ENCODE measurements at regions not wholly inside any gene's neighbourhood (a gene's known extent, or its start where the extent isn't known, plus 50 kb on each side); places are given as distances from the start of the nearest gene placed in this dataset.

DNA sequence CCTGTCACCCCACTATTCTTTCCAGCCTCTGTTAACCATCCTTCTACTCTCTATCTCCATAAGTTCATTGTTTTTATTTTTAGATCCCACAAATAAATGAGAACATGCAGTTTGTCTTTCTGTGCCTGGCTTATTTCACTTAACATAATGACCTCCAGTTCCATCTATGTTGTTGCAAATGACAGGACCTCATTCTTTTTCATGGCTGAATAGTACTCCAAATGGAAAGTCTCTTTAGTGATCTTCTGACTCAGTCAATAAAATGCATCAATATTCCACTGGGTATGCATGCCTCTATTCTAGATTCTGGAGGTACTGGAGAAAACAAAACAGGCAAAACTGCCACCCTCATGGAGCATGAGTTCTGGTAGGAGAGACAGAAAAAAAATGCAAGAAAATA is 459.0 kb downstream of the XYLT1 start:
- no peaks in the 10 kb centered on the region; the same call in 1 of the 2 replicates for H3K27me3 Mint-ChIP-seq (ENCODE audit: low read depth)
- DNase-seq (ENCODE audit: low spot score) (no peak), ATAC-seq (no peak)
- ChIA-PET CTCF (no interaction called here), POLR2A (no interaction called here)
- TF ChIP-seq ZMAT4 (CRISPR knock-in tag; IDR thresholded peaks at IDR 0.05) (no peak), GABPB1 (CRISPR knock-in tag; IDR thresholded peaks at IDR 0.05) (no peak)
- H3K4me1 Mint-ChIP-seq, result no peaks in the 10 kb centered on the region
- H3K27ac Mint-ChIP-seq, result no peak overlapping the region
- peaks cover 19% of the 10 kb centered on the region for H3K9me3 Mint-ChIP-seq
- no peak overlapping the region for H3K4me3 Mint-ChIP-seq
- no peaks in the 10 kb centered on the region; the same call in 1 of the 2 replicates for H3K36me3 Mint-ChIP-seq

- no peaks in the 10 kb centered on the region; the same call in 1 of the 2 replicates for H3K27me3 Mint-ChIP-seq (ENCODE audit: low read depth)
- H3K4me1 Mint-ChIP-seq, result no peaks in the 10 kb centered on the region
- no peak for TF ChIP-seq GTF2I (CRISPR knock-in tag; conservative IDR thresholded peaks at IDR 0.05)
- TF ChIP-seq GABPB1 (CRISPR knock-in tag; IDR thresholded peaks at IDR 0.05), result no peak
- TF ChIP-seq USF2 (CRISPR knock-in tag; IDR thresholded peaks at IDR 0.05), result no peak
- TF ChIP-seq NR1H2 (CRISPR knock-in tag; IDR thresholded peaks at IDR 0.05), result no peak
- no peak for TF ChIP-seq TEAD1 (CRISPR knock-in tag; IDR thresholded peaks at IDR 0.05)
- TF ChIP-seq, protein P1, sequence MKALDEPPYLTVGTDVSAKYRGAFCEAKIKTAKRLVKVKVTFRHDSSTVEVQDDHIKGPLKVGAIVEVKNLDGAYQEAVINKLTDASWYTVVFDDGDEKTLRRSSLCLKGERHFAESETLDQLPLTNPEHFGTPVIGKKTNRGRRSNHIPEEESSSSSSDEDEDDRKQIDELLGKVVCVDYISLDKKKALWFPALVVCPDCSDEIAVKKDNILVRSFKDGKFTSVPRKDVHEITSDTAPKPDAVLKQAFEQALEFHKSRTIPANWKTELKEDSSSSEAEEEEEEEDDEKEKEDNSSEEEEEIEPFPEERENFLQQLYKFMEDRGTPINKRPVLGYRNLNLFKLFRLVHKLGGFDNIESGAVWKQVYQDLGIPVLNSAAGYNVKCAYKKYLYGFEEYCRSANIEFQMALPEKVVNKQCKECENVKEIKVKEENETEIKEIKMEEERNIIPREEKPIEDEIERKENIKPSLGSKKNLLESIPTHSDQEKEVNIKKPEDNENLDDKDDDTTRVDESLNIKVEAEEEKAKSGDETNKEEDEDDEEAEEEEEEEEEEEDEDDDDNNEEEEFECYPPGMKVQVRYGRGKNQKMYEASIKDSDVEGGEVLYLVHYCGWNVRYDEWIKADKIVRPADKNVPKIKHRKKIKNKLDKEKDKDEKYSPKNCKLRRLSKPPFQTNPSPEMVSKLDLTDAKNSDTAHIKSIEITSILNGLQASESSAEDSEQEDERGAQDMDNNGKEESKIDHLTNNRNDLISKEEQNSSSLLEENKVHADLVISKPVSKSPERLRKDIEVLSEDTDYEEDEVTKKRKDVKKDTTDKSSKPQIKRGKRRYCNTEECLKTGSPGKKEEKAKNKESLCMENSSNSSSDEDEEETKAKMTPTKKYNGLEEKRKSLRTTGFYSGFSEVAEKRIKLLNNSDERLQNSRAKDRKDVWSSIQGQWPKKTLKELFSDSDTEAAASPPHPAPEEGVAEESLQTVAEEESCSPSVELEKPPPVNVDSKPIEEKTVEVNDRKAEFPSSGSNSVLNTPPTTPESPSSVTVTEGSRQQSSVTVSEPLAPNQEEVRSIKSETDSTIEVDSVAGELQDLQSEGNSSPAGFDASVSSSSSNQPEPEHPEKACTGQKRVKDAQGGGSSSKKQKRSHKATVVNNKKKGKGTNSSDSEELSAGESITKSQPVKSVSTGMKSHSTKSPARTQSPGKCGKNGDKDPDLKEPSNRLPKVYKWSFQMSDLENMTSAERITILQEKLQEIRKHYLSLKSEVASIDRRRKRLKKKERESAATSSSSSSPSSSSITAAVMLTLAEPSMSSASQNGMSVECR (CRISPR knock-in tag; IDR thresholded peaks at IDR 0.05; ENCODE audit: borderline replicate concordance), result no peak
- TF ChIP-seq MLX (CRISPR knock-in tag; IDR thresholded peaks at IDR 0.05), result no peak
- no peak for TF ChIP-seq ZNF423 (CRISPR knock-in tag; IDR thresholded peaks at IDR 0.05)
- TF ChIP-seq EMX1 (CRISPR knock-in tag; IDR thresholded peaks at IDR 0.05), result no peak
- TF ChIP-seq, protein P2, sequence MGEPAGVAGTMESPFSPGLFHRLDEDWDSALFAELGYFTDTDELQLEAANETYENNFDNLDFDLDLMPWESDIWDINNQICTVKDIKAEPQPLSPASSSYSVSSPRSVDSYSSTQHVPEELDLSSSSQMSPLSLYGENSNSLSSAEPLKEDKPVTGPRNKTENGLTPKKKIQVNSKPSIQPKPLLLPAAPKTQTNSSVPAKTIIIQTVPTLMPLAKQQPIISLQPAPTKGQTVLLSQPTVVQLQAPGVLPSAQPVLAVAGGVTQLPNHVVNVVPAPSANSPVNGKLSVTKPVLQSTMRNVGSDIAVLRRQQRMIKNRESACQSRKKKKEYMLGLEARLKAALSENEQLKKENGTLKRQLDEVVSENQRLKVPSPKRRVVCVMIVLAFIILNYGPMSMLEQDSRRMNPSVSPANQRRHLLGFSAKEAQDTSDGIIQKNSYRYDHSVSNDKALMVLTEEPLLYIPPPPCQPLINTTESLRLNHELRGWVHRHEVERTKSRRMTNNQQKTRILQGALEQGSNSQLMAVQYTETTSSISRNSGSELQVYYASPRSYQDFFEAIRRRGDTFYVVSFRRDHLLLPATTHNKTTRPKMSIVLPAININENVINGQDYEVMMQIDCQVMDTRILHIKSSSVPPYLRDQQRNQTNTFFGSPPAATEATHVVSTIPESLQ (CRISPR knock-in tag; IDR thresholded peaks at IDR 0.05), result no peak
- TF ChIP-seq, protein P3, sequence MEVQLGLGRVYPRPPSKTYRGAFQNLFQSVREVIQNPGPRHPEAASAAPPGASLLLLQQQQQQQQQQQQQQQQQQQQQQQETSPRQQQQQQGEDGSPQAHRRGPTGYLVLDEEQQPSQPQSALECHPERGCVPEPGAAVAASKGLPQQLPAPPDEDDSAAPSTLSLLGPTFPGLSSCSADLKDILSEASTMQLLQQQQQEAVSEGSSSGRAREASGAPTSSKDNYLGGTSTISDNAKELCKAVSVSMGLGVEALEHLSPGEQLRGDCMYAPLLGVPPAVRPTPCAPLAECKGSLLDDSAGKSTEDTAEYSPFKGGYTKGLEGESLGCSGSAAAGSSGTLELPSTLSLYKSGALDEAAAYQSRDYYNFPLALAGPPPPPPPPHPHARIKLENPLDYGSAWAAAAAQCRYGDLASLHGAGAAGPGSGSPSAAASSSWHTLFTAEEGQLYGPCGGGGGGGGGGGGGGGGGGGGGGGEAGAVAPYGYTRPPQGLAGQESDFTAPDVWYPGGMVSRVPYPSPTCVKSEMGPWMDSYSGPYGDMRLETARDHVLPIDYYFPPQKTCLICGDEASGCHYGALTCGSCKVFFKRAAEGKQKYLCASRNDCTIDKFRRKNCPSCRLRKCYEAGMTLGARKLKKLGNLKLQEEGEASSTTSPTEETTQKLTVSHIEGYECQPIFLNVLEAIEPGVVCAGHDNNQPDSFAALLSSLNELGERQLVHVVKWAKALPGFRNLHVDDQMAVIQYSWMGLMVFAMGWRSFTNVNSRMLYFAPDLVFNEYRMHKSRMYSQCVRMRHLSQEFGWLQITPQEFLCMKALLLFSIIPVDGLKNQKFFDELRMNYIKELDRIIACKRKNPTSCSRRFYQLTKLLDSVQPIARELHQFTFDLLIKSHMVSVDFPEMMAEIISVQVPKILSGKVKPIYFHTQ (CRISPR knock-in tag; IDR thresholded peaks at IDR 0.05), result no peak
- no peak for TF ChIP-seq PRDM15 (CRISPR knock-in tag; IDR thresholded peaks at IDR 0.05)
- no peak for TF ChIP-seq MXD4 (CRISPR knock-in tag; IDR thresholded peaks at IDR 0.05; ENCODE audit: borderline replicate concordance)
- no peak for TF ChIP-seq ZNF263 (CRISPR knock-in tag; IDR thresholded peaks at IDR 0.05; ENCODE audit: low read depth)
- no peak for TF ChIP-seq RELA (CRISPR knock-in tag; IDR thresholded peaks at IDR 0.05; ENCODE audit: borderline replicate concordance)
- TF ChIP-seq, protein P4, sequence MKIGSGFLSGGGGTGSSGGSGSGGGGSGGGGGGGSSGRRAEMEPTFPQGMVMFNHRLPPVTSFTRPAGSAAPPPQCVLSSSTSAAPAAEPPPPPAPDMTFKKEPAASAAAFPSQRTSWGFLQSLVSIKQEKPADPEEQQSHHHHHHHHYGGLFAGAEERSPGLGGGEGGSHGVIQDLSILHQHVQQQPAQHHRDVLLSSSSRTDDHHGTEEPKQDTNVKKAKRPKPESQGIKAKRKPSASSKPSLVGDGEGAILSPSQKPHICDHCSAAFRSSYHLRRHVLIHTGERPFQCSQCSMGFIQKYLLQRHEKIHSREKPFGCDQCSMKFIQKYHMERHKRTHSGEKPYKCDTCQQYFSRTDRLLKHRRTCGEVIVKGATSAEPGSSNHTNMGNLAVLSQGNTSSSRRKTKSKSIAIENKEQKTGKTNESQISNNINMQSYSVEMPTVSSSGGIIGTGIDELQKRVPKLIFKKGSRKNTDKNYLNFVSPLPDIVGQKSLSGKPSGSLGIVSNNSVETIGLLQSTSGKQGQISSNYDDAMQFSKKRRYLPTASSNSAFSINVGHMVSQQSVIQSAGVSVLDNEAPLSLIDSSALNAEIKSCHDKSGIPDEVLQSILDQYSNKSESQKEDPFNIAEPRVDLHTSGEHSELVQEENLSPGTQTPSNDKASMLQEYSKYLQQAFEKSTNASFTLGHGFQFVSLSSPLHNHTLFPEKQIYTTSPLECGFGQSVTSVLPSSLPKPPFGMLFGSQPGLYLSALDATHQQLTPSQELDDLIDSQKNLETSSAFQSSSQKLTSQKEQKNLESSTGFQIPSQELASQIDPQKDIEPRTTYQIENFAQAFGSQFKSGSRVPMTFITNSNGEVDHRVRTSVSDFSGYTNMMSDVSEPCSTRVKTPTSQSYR (CRISPR knock-in tag; IDR thresholded peaks at IDR 0.05), result no peak
- H3K4me3 Mint-ChIP-seq, result no peak overlapping the region
- H3K27ac Mint-ChIP-seq, result no peak overlapping the region
- CTCF ChIA-PET, result no interaction called here
- POLR2A ChIA-PET, result no interaction called here
- no peaks in the 10 kb centered on the region; the same call in 1 of the 2 replicates for H3K36me3 Mint-ChIP-seq
- no peak for ATAC-seq
- no peak for DNase-seq (ENCODE audit: low spot score)
- peaks cover 24% of the 10 kb centered on the region for H3K9me3 Mint-ChIP-seq
Measured at GRCh38 chr16:17013038-17013437, 457.7 kb downstream of the XYLT1 start.

All from WTC11 (cell line).